Pons (tissue), 1 donor: ENCODE measurements at regions not wholly inside any gene's neighbourhood (a gene's known extent, or its start where the extent isn't known, plus 50 kb on each side); places are given as distances from the start of the nearest gene placed in this dataset.
A peak's percentile ranks its signal among the peaks of the same experiment; 100 is the strongest.
"Not testable (repeated sequence)": the region's sequence is repeated elsewhere in the genome, so short reads cannot be mapped to it uniquely, and the experiment has no call there.

ENCODE experiments used
- DNase-seq: peaks from one replicate; pipeline ENCODE4 v3.0.0-alpha.2; 2016; ENCODE audit warnings: low spot score

GRCh38 chr15:69863446-69863845 lies 234.3 kb downstream of the TLE3 start:
- DNase-seq: no peak

- no peak for DNase-seq
Measured at GRCh38 chr15:69865369-69865768, 232.3 kb downstream of the TLE3 start.

GRCh38 chr15:69868756-69869155 lies 229.0 kb downstream of the TLE3 start:
- DNase-seq: no peak

- DNase-seq: no peak
Measured at GRCh38 chr15:69869291-69869690, 228.4 kb downstream of the TLE3 start.

GRCh38 chr15:69869881-69870505 lies 227.7 kb downstream of the TLE3 start:
- DNase-seq: no peak

- no peak for DNase-seq
Measured at GRCh38 chr15:69871511-69872134, 226.1 kb downstream of the TLE3 start.

GRCh38 chr15:69873807-69874206 lies 223.9 kb downstream of the TLE3 start:
- no peak for DNase-seq

- DNase-seq: no peak
Measured at GRCh38 chr15:69874321-69874720, 223.4 kb downstream of the TLE3 start.

GRCh38 chr15:69876064-69876940 lies 221.4 kb downstream of the TLE3 start:
- DNase-seq: no peak

- DNase-seq: not testable (repeated sequence)
Measured at GRCh38 chr15:69879963-69880362, 217.8 kb downstream of the TLE3 start.

- no peak for DNase-seq
Measured at GRCh38 chr15:69880571-69881301, 217.0 kb downstream of the TLE3 start.

GRCh38 chr15:69881302-69881670 lies 216.4 kb downstream of the TLE3 start:
- DNase-seq: no peak

GRCh38 chr15:69881766-69882165 lies 216.0 kb downstream of the TLE3 start:
- no peak for DNase-seq

- DNase-seq: no peak
Measured at GRCh38 chr15:69883306-69883705, 214.4 kb downstream of the TLE3 start.

- peak; percentile 20 for DNase-seq
Measured at GRCh38 chr15:69885173-69885955, 212.4 kb downstream of the TLE3 start.

- DNase-seq: no peak
Measured at GRCh38 chr15:69887009-69887408, 210.7 kb downstream of the TLE3 start.

- no peak for DNase-seq
Measured at GRCh38 chr15:69887553-69887952, 210.2 kb downstream of the TLE3 start.

- DNase-seq: no peak
Measured at GRCh38 chr15:69888406-69888805, 209.3 kb downstream of the TLE3 start.

- peak; percentile 18 for DNase-seq
Measured at GRCh38 chr15:69891070-69891536, 206.6 kb downstream of the TLE3 start.

GRCh38 chr15:69891606-69892005 lies 206.1 kb downstream of the TLE3 start:
- DNase-seq: no peak

- DNase-seq: no peak
Measured at GRCh38 chr15:69892351-69892750, 205.4 kb downstream of the TLE3 start.
